NCI-H2227 (cell line): ENCODE measurements at regions not wholly inside any gene's neighbourhood (a gene's known extent, or its start where the extent isn't known, plus 50 kb on each side); places are given as distances from the start of the nearest gene placed in this dataset.
"Not testable (repeated sequence)": the region's sequence is repeated elsewhere in the genome, so short reads cannot be mapped to it uniquely, and the experiment has no call there.

Experiments used
- DNase-seq: peaks from one replicate; lab custom pipeline; 2025; ENCODE audit not compliant: unreplicated experiment; lab: John Stamatoyannopoulos, UW

DNA sequence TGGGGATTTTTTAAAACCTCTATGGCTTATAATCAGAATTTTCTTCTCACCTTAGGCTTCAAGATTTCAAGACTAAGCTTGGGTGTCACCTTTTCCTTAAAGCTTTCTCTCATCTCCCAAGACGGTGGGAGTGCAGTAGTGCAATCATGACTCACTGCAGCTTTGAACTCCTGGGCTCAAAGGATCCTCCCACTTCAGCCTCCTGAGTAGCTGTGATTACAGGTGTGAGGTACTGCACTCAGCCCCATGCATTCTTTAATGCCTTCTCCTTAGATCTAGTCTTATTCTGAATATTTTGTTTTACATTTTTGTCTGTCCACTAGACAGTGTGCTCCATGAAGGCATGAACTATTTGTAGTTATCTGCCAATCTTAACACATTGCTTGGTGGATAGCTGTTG, 55.7 kb upstream of the FAT3 start:
- no peak for DNase-seq

DNA sequence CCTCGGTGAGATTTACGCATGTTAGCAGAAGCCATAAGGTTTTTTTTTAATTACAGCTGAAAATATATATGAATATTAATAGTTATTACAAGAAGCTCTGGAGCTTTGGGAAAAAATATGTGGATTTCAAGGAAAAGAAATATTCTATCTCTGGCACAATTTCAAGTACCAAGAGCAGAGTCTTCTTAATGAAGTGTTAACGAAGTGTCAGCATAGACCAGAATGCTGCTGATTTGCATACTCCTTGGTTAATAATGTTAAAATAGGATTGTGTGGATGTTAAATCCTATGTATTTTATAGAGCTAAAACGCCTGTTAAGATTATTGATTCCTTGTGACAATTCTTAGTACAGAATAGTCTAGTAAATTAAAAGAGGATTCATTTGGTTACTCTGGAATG, 57.0 kb upstream of the FAT3 start:
- no peak for DNase-seq

DNA sequence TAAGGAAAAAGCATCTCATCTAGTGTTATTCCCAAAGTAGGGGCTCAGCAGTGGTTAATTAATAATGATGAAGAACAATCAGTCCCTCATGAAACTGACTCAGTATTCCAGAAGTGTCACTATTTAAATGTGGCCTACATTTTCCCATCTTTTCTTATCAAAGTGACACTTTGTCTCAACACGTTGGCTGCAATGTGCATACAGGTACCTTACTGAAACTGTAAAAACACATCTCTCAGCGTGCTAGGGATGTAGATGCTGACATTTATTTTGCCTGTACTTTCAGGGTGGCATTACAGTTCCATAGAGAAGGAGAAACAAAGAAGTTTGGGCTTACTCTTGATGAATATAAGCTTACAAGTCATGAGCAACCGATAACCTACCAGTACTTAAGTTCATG, 58.3 kb upstream of the FAT3 start:
- no peak for DNase-seq

DNA sequence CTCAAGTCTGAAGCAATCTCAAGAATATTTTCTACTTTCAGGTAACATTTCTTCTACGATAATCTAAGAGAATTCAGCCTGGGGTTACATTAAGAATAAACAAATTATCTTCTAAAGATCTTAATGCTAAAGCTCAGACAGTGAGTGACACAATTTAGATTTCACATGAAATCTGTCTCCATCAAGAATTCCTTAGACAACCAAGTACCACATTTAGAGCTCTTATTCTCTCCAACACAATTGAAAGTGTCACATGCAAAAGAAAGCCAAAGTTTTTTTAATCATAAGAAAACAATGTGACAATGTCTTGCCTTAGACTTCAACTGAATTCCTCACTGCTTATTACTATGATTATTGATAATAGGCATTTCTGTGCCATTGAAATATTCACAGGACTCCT, 60.7 kb upstream of the FAT3 start:
- no peak for DNase-seq

DNA sequence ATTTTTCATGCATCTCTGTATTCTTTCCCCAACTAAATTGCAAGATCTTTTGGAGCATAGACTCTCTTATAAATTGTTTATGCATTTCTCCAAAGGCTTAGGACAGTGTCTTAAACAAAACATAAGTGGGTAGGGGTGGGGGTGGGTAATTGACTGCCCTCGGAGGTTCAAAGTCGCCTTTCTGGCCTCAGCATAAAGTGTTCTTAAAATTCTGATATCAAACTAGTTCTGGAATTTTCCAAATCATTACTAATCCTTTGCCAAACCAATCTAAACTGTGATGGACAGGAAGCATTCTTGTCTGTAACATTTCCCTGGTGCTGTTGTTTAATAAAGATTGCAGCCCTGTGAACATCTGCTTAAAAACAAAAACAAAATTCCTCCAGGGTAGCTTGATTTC, 61.8 kb upstream of the FAT3 start:
- DNase-seq, result no peak

DNA sequence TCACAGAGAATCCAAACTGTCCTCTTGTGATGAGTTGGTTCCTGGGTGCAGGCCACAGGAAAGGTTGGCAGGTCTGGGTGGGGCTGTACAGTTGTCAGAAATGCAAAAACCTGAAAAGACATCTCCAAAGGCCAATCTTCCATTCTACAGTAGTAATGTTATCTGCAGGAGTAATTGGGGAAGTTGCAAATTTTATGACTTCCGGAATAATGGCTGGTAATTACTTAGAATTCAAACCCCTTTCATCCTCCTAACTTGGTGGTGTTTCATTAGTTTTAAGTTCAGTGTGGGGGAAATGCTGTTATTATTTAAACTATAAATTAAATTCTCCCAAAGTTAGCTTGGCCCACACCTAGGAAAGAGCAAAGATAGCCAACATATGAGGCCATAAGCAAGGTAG, 64.7 kb upstream of the FAT3 start:
- no peak for DNase-seq

DNA sequence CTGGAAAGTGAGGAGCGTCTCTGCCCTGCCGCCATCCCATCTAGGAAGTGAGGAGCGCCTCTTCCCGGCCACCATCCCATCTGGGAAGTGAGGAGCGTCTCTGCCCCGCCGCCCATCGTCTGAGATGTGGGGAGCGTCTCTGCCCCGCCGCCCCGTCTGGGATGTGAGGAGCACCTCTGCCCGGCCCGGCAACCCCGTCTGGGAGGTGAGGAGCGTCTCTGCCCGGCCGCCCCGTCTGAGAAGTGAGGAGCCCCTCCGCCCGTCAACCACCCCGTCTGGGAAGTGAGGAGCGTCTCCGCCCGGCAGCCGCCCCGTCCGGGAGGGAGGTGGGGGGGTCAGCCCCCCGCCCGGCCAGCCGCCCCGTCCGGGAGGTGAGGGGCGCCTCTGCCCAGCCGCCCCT, 67.2 kb upstream of the FAT3 start:
- DNase-seq, result not testable (repeated sequence)

DNA sequence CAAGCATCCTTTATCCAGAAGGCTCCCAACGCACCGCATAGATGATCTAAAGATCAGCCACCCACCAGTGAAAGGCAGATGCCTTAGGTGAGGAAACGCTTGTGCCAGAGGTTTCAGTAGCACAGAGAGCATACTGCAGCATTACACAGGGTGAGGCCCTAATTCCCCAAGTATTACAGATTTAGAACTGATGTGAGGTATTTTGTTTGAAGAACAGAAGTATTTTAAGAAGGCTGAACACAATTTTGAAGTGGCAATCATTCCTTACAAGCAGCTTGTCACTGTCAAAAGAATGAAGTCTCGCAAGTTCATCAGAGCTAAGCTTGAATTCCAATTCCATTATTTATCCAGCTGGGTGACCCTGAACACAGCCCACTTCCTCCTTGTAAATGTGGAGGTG, 70.0 kb upstream of the FAT3 start:
- no peak for DNase-seq

DNA sequence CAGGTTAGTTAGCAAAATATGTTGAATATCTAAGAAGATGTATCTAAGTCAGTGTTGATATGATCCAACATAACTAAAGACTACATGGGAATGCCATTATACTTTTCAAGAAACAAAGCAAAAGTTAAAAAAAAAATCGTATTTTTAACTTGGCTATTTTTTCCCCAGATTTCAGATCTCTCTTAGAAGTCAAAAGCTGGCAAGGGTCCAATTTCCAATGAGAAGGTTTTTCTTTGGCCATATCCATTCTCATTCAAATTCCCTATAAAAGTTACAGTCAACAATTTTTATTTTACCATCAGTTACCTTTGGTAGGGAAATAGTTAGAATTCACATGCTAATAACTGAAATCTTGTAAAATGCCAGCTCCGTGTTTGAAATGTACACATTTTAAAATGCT, 70.5 kb upstream of the FAT3 start:
- DNase-seq, result no peak

DNA sequence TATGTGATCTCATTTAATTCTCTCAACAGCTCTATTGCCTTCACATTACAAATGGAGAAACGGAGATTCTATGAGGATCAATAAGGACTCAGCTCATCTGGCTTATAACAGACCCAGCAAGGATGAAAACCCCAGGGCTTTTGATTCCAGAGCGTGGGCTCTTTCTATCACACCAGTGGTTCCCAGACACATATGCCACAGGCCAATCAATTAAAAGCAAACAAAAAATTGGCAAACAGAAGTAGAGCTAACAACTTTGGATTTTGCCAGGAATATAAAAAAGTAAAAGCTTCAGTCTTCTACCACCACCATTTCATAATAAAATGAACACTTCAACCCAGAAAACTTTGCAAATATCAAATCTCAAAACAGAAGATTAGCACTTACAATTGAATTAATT, 71.1 kb upstream of the FAT3 start:
- DNase-seq, result no peak

DNA sequence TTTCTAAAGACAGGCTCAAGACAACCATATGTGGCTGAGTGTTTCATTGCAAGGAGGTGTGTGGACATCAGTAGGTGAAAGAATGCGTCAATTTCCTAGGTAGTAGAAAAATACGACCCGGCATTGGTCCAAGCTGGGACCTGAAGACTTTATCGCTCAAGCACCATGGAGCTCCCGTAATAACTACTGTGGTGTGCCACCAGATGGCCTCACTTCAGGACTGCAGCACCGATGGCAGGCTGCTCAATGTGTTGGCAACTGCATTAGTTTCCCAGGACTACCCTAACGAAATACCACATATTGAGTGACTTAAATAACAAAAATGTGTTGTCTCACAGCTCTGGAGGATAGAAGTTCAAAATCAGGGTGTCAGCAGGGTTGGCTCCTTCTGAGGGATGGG, 72.4 kb upstream of the FAT3 start:
- no peak for DNase-seq

DNA sequence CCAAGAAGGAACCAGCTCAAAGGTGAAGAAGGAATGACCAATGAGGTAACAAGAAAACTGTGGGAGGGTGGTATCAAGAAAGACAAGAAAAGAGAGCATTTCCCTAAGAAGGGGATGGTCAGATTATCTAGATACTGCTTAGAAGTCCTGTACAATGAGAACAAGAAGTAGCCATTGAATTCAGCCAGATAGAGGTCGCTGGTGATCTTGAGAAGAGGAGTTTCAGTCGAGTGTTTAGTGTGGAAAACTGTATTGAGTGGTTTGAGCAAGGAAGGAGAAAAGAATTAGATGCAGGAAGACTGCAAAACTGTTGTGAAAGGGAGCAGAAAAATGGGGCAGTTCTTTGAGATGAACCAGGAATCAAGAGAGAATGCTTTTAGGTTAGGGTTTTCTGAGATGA, 74.6 kb upstream of the FAT3 start:
- DNase-seq, result no peak

DNA sequence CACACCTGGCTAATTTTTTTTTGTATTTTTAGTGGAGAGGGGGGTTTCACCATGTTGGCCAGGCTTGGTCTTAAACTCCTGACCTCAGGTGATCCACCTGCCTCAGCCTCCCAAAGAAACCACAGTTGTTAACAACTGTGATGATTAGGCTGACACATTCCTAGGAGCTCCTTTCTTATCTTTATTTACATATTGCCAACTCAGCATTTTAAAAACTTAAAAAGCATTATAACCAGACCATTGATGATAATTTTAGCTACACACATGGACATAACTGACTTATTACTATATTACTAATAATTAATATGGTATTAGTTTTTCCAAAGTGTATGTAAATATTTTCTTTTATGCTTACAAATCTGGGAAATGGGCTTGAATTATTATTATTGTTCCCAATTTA, 82.9 kb upstream of the FAT3 start:
- DNase-seq, result no peak

DNA sequence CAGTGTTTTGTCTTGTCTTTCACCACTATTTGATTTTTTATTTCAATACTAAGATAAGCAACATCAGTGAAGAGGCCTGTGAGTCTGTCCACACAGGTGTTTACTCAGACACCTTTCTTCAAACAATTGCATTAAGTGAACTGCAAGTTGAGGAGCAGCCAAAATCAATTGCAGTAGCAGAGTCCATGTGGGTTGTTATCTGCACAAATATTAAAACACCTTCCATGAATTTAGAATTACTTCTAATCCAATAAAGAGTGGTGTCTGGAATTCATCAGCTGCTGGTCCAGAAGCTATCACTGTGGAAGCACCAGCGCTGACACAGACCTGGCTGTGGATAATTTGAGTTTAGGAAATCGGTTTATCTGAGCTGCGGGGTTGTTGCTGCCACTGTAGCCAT, 83.5 kb upstream of the FAT3 start:
- no peak for DNase-seq

DNA sequence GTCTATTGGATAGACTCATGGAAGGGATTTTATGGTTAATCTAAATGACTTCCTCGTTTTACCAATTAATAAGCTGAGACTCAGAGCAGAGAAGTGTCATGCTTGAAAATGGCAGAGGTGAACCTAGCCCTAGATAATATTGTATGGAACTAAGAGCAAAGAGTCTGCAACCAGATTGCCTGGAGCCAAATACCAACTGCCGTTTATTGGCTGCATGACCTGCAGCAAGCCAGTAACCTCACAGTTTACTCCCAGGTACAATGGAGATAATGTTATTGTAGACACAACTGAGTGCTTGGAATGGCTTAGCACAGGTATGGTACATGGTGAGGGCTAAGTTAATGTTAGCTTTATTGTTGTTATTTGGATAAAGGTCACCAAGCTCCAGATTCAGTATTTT, 84.6 kb upstream of the FAT3 start:
- DNase-seq, result no peak

DNA sequence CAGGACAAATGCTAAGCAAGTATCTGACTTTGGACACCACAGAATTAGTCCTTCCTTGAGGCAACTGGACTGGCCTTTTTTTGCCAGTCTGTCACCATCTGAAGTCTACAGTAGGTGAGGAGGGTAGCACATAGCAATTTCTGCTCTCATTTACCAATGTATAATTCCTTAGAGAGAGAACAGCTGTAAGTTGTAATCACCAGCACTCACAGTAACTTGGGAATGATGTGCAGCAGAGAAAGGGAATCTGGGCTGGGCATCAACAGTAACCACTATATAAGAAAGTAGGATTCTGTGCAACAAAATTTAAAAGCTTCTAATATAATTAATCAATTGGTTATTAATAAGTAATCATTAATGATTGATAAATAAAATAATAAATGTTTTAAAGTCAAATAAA, 86.3 kb upstream of the FAT3 start:
- DNase-seq, result no peak

DNA sequence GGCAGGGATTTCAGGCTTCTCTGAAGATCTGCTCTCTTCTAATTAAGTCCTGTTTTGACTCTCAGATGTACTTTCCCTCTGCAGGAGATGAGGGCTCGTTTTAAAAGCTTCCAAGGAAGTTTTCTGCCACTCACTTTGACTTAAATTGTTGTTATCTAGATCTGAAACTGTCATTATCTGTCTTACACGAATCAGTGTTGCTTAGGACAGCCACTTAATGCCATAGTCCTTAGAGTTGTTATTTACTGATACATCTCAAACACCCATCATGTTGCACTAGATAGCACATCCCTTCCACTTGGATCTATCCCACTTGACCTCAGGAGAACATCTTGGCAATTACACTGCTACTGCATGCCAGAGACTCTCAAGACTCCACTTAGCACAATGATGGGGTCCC, 86.9 kb upstream of the FAT3 start:
- peak; percentile 11 for DNase-seq

DNA sequence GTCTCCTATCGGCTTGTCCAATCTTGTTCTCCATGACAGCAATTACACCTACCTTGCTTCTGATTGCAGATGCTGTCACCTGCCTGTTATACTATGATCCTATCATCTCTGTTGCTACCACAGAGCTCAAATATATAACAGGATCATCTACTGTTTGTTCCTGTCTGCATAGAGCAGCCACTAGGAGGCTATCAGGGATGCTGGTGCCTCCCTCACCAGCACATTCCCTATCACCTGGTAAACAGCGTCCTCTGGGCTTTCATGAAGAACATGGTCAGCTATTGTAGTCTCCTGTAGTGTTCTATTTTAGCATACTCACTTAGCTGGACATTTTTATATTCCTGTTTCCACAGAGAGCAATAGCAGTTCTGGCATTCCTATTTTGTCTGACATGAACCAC, 87.8 kb upstream of the FAT3 start:
- DNase-seq, result no peak

DNA sequence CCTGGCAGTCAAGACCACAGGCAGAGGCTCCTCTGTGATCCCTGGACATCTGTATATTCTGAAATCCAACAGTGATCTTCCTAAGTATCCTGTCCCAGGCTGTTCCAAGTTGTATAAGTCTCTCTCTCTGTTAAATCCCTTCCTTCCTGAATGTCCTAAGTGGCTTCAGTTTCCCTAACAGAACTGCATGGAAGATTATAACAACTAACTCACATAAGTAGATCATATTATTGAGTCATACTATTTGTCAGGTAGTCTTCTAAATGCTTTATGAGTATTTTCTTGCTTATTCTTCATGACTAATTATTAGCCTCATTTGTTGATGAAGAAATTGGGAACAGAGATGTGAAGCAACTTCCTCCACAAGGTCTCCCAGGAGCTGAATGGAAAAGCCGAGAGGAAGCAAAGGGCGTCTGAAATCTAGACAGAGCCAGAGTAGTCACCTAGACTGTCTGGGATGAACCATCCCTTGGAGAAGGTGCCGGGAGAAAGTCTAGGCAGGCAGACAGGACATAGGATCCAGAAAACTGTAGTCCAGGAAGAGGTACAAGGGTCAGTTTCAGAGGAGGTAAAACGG, 93.2 kb upstream of the FAT3 start:
- no peak for DNase-seq

DNA sequence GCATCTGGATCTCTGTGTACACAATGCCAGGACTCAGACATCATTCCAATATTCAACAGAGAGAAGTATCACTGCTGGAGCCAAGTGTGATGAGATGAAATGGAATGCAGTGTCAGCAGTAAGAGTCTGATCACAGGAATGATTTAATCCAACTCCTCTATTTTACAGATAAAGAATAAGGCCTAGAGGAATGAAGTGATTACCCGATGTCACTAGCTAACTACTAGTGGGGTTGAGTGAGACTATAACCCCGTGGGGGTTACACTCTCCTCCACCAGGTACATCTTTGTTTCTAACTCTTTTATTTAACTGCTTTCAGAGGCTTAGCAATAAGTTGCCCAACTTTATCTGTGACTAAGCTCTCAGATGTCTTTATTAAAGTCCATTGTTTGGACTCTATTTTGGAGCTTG, 94.2 kb upstream of the FAT3 start:
- DNase-seq, result no peak

DNA sequence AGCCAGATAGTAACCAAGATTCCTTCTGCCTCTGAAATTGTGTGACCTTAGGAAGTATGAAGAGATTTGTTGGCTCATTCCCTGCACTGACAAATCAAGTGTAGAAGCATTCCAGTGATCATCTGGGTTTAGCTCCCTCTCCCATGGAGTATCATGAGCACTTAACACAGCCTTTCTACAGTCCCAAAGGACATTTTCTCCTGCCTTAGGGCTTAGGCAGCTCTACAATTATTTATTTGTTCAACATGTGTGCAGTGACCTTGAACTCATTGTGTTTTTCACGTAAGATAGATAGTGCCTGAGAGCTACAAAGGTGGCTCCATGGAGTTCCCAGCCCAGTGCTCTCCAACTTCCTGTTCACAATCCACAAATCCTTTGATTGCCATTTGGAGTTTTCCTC, 94.8 kb upstream of the FAT3 start:
- no peak for DNase-seq

DNA sequence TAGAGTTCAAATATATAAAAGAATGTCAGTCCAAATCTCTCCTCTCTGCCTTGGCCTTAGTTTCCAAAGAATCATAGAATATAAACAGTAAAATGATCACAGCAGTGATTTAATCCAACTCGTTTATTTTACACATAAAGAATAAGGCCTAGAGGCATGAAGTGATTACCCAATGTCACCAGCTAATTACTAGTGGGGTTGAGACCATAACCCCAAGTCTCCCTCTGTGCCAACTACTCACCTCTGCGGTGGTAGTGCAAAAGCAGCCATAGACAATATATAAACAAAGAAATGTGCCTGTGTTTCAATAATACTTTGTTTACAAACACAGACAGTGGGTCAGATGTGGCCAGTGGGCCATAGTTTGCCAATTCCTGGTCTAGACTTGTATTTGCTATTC, 96.6 kb upstream of the FAT3 start:
- DNase-seq, result no peak

DNA sequence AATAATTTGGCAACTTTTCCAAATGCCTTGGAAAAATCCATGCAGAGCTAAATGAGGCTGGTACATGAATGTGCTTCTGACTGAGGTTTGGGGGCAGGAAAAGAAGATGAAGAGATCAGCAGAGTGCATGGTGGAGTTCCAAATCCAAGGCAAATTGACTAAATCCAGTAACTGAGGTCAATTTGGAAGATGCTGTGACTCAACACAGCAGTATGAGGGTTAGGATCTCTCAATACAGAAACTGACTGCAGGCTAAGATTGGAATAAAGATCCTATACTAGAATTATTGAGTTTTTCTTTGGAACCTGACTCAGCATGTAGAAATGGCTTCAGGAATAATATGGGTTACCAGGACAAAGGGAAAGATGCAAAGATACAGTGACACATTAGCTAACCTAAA, 99.3 kb upstream of the FAT3 start:
- no peak for DNase-seq

DNA sequence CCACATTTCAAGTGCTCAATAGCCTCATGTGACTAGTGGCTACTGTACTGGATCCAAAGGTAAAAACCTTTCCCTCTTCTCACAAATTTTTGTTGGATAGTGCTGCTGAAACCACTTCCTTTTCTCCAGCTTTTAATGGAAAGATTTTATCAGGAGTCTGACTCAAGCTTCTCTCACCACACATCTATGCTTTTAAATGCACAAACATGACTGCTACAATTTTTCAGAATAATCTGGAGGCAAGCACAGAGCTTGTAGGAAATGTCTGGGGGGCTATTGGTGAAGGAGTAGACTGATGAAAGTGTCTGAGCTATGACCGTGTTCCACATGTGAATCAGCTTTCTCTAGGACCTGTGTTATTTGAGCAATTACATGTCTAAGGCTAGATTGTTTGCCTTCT, 101.1 kb upstream of the FAT3 start:
- DNase-seq, result no peak
